ENCODE measurements at regions not wholly inside any gene's neighbourhood (a gene's known extent, or its start where the extent isn't known, plus 50 kb on each side); places are given as distances from the start of the nearest gene placed in this dataset.

- no peaks in the 10 kb centered on the region for H3K9me3 ChIP-seq (ENCODE audit: control insufficient read depth, low read length)
- H3K4me3 ChIP-seq (ENCODE audit: low read length), result no peak overlapping the region
- no peaks in the 10 kb centered on the region for H3K36me3 ChIP-seq (ENCODE audit: control insufficient read depth, insufficient read depth, low read length, severe bottlenecking)
- DNase-seq (ENCODE audit: low read depth), result no peak
- no peak overlapping the region for H3K9ac ChIP-seq (ENCODE audit: low read length)
- H3K27me3 ChIP-seq (replicated peaks; ENCODE audit: control insufficient read depth, insufficient read depth, low read length), result no peaks in the 10 kb centered on the region
- no peaks in the 10 kb centered on the region for H3K4me1 ChIP-seq (ENCODE audit: control insufficient read depth, insufficient read depth, low read length)
Measured at GRCh38 chr13:68806125-68806524, 1301.5 kb upstream of the ATXN8OS start.

GRCh38 chr13:68784275-68784674, 1323.4 kb upstream of the ATXN8OS start:
- no peak overlapping the region for H3K9ac ChIP-seq (ENCODE audit: low read length)
- peaks cover 3% of the 10 kb centered on the region for H3K9me3 ChIP-seq (ENCODE audit: control insufficient read depth, low read length)
- no peaks in the 10 kb centered on the region for H3K4me1 ChIP-seq (ENCODE audit: control insufficient read depth, insufficient read depth, low read length)
- no peaks in the 10 kb centered on the region for H3K36me3 ChIP-seq (ENCODE audit: control insufficient read depth, insufficient read depth, low read length, severe bottlenecking)
- no peaks in the 10 kb centered on the region for H3K27me3 ChIP-seq (replicated peaks; ENCODE audit: control insufficient read depth, insufficient read depth, low read length)
- H3K4me3 ChIP-seq (ENCODE audit: low read length), result no peak overlapping the region
- DNase-seq (ENCODE audit: low read depth), result no peak

- Histone ChIP-seq H3K9me3 (ENCODE audit: control insufficient read depth, low read length) (no peaks in the 10 kb centered on the region), H3K36me3 (ENCODE audit: control insufficient read depth, insufficient read depth, low read length, severe bottlenecking) (no peaks in the 10 kb centered on the region), H3K9ac (ENCODE audit: low read length) (no peak overlapping the region), H3K4me3 (ENCODE audit: low read length) (no peak overlapping the region), H3K27me3 (replicated peaks; ENCODE audit: control insufficient read depth, insufficient read depth, low read length) (no peaks in the 10 kb centered on the region), H3K4me1 (ENCODE audit: control insufficient read depth, insufficient read depth, low read length) (no peaks in the 10 kb centered on the region)
- DNase-seq (ENCODE audit: low read depth), result no peak
Measured at GRCh38 chr13:68759617-68760016, 1348.0 kb upstream of the ATXN8OS start.

- Histone ChIP-seq H3K4me1 (ENCODE audit: control insufficient read depth, insufficient read depth, low read length) (no peaks in the 10 kb centered on the region), H3K27me3 (replicated peaks; ENCODE audit: control insufficient read depth, insufficient read depth, low read length) (no peaks in the 10 kb centered on the region), H3K9me3 (ENCODE audit: control insufficient read depth, low read length) (no peaks in the 10 kb centered on the region), H3K4me3 (ENCODE audit: low read length) (no peak overlapping the region), H3K36me3 (ENCODE audit: control insufficient read depth, insufficient read depth, low read length, severe bottlenecking) (no peaks in the 10 kb centered on the region), H3K9ac (ENCODE audit: low read length) (no peak overlapping the region)
- no peak for DNase-seq (ENCODE audit: low read depth)
Measured at GRCh38 chr13:68749796-68750195, 1357.8 kb upstream of the ATXN8OS start.

GRCh38 chr13:68748038-68748437, 1359.6 kb upstream of the ATXN8OS start:
- Histone ChIP-seq H3K9ac (ENCODE audit: low read length) (no peak overlapping the region), H3K9me3 (ENCODE audit: control insufficient read depth, low read length) (no peaks in the 10 kb centered on the region), H3K27me3 (replicated peaks; ENCODE audit: control insufficient read depth, insufficient read depth, low read length) (no peaks in the 10 kb centered on the region), H3K36me3 (ENCODE audit: control insufficient read depth, insufficient read depth, low read length, severe bottlenecking) (no peaks in the 10 kb centered on the region), H3K4me3 (ENCODE audit: low read length) (no peak overlapping the region), H3K4me1 (ENCODE audit: control insufficient read depth, insufficient read depth, low read length) (no peaks in the 10 kb centered on the region)
- no peak for DNase-seq (ENCODE audit: low read depth)

GRCh38 chr13:68745502-68745901, 1362.1 kb upstream of the ATXN8OS start:
- H3K9me3 ChIP-seq (ENCODE audit: control insufficient read depth, low read length), result no peaks in the 10 kb centered on the region
- H3K36me3 ChIP-seq (ENCODE audit: control insufficient read depth, insufficient read depth, low read length, severe bottlenecking), result no peaks in the 10 kb centered on the region
- no peak for DNase-seq (ENCODE audit: low read depth)
- H3K4me3 ChIP-seq (ENCODE audit: low read length), result no peak overlapping the region
- H3K9ac ChIP-seq (ENCODE audit: low read length), result no peak overlapping the region
- no peaks in the 10 kb centered on the region for H3K4me1 ChIP-seq (ENCODE audit: control insufficient read depth, insufficient read depth, low read length)
- no peaks in the 10 kb centered on the region for H3K27me3 ChIP-seq (replicated peaks; ENCODE audit: control insufficient read depth, insufficient read depth, low read length)

GRCh38 chr13:68736961-68737360, 1370.7 kb upstream of the ATXN8OS start:
- Histone ChIP-seq H3K4me1 (ENCODE audit: control insufficient read depth, insufficient read depth, low read length) (peaks cover 3% of the 10 kb centered on the region), H3K4me3 (ENCODE audit: low read length) (no peak overlapping the region), H3K9ac (ENCODE audit: low read length) (no peak overlapping the region), H3K27me3 (replicated peaks; ENCODE audit: control insufficient read depth, insufficient read depth, low read length) (no peaks in the 10 kb centered on the region), H3K9me3 (ENCODE audit: control insufficient read depth, low read length) (no peaks in the 10 kb centered on the region), H3K36me3 (ENCODE audit: control insufficient read depth, insufficient read depth, low read length, severe bottlenecking) (no peaks in the 10 kb centered on the region)
- no peak for DNase-seq (ENCODE audit: low read depth)

- no peak for DNase-seq (ENCODE audit: low read depth)
- Histone ChIP-seq H3K4me1 (ENCODE audit: control insufficient read depth, insufficient read depth, low read length) (no peaks in the 10 kb centered on the region), H3K9ac (ENCODE audit: low read length) (no peak overlapping the region), H3K9me3 (ENCODE audit: control insufficient read depth, low read length) (no peaks in the 10 kb centered on the region), H3K27me3 (replicated peaks; ENCODE audit: control insufficient read depth, insufficient read depth, low read length) (no peaks in the 10 kb centered on the region), H3K4me3 (ENCODE audit: low read length) (no peak overlapping the region), H3K36me3 (ENCODE audit: control insufficient read depth, insufficient read depth, low read length, severe bottlenecking) (no peaks in the 10 kb centered on the region)
Measured at GRCh38 chr13:68727798-68728197, 1379.8 kb upstream of the ATXN8OS start.

GRCh38 chr13:68727165-68727564, 1380.5 kb upstream of the ATXN8OS start:
- H3K27me3 ChIP-seq (replicated peaks; ENCODE audit: control insufficient read depth, insufficient read depth, low read length), result no peaks in the 10 kb centered on the region
- H3K9ac ChIP-seq (ENCODE audit: low read length), result no peak overlapping the region
- H3K4me1 ChIP-seq (ENCODE audit: control insufficient read depth, insufficient read depth, low read length), result no peaks in the 10 kb centered on the region
- H3K4me3 ChIP-seq (ENCODE audit: low read length), result no peak overlapping the region
- H3K9me3 ChIP-seq (ENCODE audit: control insufficient read depth, low read length), result no peaks in the 10 kb centered on the region
- no peak for DNase-seq (ENCODE audit: low read depth)
- no peaks in the 10 kb centered on the region for H3K36me3 ChIP-seq (ENCODE audit: control insufficient read depth, insufficient read depth, low read length, severe bottlenecking)

- H3K9ac ChIP-seq (ENCODE audit: low read length), result no peak overlapping the region
- no peaks in the 10 kb centered on the region for H3K27me3 ChIP-seq (replicated peaks; ENCODE audit: control insufficient read depth, insufficient read depth, low read length)
- no peak for DNase-seq (ENCODE audit: low read depth)
- no peak overlapping the region for H3K4me3 ChIP-seq (ENCODE audit: low read length)
- H3K4me1 ChIP-seq (ENCODE audit: control insufficient read depth, insufficient read depth, low read length), result no peaks in the 10 kb centered on the region
- no peaks in the 10 kb centered on the region for H3K36me3 ChIP-seq (ENCODE audit: control insufficient read depth, insufficient read depth, low read length, severe bottlenecking)
- H3K9me3 ChIP-seq (ENCODE audit: control insufficient read depth, low read length), result no peaks in the 10 kb centered on the region
Measured at GRCh38 chr13:68719815-68720214, 1387.8 kb upstream of the ATXN8OS start.

- Histone ChIP-seq H3K9me3 (ENCODE audit: control insufficient read depth, low read length) (no peaks in the 10 kb centered on the region), H3K36me3 (ENCODE audit: control insufficient read depth, insufficient read depth, low read length, severe bottlenecking) (no peaks in the 10 kb centered on the region), H3K4me3 (ENCODE audit: low read length) (no peak overlapping the region), H3K9ac (ENCODE audit: low read length) (no peak overlapping the region), H3K27me3 (replicated peaks; ENCODE audit: control insufficient read depth, insufficient read depth, low read length) (no peaks in the 10 kb centered on the region), H3K4me1 (ENCODE audit: control insufficient read depth, insufficient read depth, low read length) (no peaks in the 10 kb centered on the region)
- DNase-seq (ENCODE audit: low read depth), result no peak
Measured at GRCh38 chr13:68715651-68716050, 1392.0 kb upstream of the ATXN8OS start.

- no peaks in the 10 kb centered on the region for H3K9me3 ChIP-seq (ENCODE audit: control insufficient read depth, low read length)
- H3K4me1 ChIP-seq (ENCODE audit: control insufficient read depth, insufficient read depth, low read length), result no peaks in the 10 kb centered on the region
- no peaks in the 10 kb centered on the region for H3K36me3 ChIP-seq (ENCODE audit: control insufficient read depth, insufficient read depth, low read length, severe bottlenecking)
- DNase-seq (ENCODE audit: low read depth), result no peak
- no peak overlapping the region for H3K9ac ChIP-seq (ENCODE audit: low read length)
- no peaks in the 10 kb centered on the region for H3K27me3 ChIP-seq (replicated peaks; ENCODE audit: control insufficient read depth, insufficient read depth, low read length)
- no peak overlapping the region for H3K4me3 ChIP-seq (ENCODE audit: low read length)
Measured at GRCh38 chr13:68714292-68714691, 1393.3 kb upstream of the ATXN8OS start.
